ENCODE measurements at regions not wholly inside any gene's neighbourhood (a gene's known extent, or its start where the extent isn't known, plus 50 kb on each side); places are given as distances from the start of the nearest gene placed in this dataset.

- TF ChIP-seq CTCF (IDR thresholded peaks at IDR 0.05) (no peak), POLR2A (IDR thresholded peaks at IDR 0.05) (no peak), POLR2AphosphoS5 (IDR thresholded peaks at IDR 0.05) (no peak)
These were observed 93.7 kb downstream of the SKIDA1 start for GRCh38 chr10:21431799-21432198.
